ENCODE measurements at regions not wholly inside any gene's neighbourhood (a gene's known extent, or its start where the extent isn't known, plus 50 kb on each side); places are given as distances from the start of the nearest gene placed in this dataset.

DNA sequence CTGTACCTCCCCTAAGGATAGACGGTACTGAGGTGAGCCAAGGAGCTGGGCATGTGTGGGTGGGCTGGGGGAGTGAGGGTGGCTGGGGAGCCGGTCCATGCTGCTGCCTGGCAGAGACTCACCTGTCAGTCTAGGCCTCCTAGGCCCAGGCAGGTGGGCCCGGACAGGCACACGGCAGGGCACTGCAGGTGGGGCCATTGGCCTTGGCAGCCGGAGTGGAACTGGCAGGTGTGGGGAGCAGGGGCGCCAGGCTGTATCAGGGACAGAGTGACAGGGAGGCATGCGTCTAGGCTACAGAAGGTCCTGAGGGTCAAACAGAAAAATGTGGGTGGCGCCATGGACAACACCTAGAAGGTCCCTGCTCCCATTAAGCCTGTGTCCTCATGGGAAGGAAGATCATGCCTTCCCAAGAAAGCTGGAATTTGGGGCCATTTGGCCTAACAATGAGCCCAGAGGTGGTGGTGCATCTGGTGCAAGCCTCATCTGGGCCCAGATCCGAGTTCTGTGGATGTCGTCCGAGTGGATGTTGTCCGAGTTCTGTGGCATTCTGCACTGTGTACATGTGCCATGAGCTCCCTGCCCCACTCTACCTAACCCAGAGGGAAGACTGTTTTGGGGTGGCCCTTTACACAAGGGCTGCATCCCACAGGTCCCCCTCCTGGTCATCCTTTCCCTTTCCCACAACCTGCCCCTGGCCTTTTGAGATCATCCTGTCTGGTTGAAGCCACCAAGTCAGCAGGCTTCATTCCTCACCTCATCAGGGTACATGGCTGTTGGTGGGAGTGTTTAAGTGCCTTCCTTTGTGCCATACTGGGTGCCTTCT, 249.7 kb downstream of the GLI2 start:
- Histone ChIP-seq H3K36me3 (ENCODE audit: low read depth) (no peaks in the 10 kb centered on the region), H3K9me3 (ENCODE audit: severe bottlenecking) (no peaks in the 10 kb centered on the region), H3K4me1 (ENCODE audit: insufficient read depth, poor library complexity, severe bottlenecking) (no peaks in the 10 kb centered on the region), H3K4me3 (ENCODE audit: severe bottlenecking) (no peak overlapping the region), H3K27ac (ENCODE audit: poor library complexity, severe bottlenecking) (no peak overlapping the region), H3K27me3 (ENCODE audit: insufficient read depth, poor library complexity, severe bottlenecking) (no peaks in the 10 kb centered on the region)
- DNase-seq (ENCODE audit: low spot score) = no peak
- ATAC-seq (ENCODE audit: low read depth) = no peak
- TF ChIP-seq, protein P1, sequence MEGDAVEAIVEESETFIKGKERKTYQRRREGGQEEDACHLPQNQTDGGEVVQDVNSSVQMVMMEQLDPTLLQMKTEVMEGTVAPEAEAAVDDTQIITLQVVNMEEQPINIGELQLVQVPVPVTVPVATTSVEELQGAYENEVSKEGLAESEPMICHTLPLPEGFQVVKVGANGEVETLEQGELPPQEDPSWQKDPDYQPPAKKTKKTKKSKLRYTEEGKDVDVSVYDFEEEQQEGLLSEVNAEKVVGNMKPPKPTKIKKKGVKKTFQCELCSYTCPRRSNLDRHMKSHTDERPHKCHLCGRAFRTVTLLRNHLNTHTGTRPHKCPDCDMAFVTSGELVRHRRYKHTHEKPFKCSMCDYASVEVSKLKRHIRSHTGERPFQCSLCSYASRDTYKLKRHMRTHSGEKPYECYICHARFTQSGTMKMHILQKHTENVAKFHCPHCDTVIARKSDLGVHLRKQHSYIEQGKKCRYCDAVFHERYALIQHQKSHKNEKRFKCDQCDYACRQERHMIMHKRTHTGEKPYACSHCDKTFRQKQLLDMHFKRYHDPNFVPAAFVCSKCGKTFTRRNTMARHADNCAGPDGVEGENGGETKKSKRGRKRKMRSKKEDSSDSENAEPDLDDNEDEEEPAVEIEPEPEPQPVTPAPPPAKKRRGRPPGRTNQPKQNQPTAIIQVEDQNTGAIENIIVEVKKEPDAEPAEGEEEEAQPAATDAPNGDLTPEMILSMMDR (IDR thresholded peaks at IDR 0.05; ENCODE audit: poor library complexity, severe bottlenecking) = no peak

DNA sequence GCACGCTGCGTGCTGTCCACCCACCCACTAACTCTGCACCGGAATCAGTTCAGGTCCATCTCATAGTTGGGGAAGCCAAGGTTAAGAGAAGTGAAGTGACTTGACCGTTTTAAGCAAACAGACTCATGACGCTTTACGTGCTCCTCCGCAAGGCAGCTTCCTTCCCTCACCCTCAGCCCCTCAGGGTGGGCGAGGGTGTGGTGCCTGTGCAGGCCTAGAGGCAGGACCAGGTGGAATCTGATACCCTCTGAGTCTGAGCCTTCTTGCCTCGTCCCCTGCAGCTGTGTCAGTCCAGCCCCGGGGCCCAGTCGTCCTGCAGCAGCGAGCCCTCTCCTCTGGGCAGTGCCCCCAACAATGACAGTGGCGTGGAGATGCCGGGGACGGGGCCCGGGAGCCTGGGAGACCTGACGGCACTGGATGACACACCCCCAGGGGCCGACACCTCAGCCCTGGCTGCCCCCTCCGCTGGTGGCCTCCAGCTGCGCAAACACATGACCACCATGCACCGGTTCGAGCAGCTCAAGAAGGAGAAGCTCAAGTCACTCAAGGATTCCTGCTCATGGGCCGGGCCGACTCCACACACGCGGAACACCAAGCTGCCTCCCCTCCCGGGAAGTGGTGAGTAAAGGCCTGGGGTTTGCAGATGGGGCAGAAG, 250.5 kb downstream of the GLI2 start:
- DNase-seq (ENCODE audit: low spot score) (peak; percentile 58), ATAC-seq (ENCODE audit: low read depth) (no peak)
- H3K27me3 ChIP-seq (ENCODE audit: insufficient read depth, poor library complexity, severe bottlenecking) = no peaks in the 10 kb centered on the region
- no peaks in the 10 kb centered on the region for H3K36me3 ChIP-seq (ENCODE audit: low read depth)
- TF ChIP-seq, protein P1 (IDR thresholded peaks at IDR 0.05; ENCODE audit: poor library complexity, severe bottlenecking) = no peak
- H3K4me3 ChIP-seq (ENCODE audit: severe bottlenecking) = no peak overlapping the region
- H3K9me3 ChIP-seq (ENCODE audit: severe bottlenecking) = no peaks in the 10 kb centered on the region
- no peaks in the 10 kb centered on the region for H3K4me1 ChIP-seq (ENCODE audit: insufficient read depth, poor library complexity, severe bottlenecking)
- H3K27ac ChIP-seq (ENCODE audit: poor library complexity, severe bottlenecking) = no peak overlapping the region

DNA sequence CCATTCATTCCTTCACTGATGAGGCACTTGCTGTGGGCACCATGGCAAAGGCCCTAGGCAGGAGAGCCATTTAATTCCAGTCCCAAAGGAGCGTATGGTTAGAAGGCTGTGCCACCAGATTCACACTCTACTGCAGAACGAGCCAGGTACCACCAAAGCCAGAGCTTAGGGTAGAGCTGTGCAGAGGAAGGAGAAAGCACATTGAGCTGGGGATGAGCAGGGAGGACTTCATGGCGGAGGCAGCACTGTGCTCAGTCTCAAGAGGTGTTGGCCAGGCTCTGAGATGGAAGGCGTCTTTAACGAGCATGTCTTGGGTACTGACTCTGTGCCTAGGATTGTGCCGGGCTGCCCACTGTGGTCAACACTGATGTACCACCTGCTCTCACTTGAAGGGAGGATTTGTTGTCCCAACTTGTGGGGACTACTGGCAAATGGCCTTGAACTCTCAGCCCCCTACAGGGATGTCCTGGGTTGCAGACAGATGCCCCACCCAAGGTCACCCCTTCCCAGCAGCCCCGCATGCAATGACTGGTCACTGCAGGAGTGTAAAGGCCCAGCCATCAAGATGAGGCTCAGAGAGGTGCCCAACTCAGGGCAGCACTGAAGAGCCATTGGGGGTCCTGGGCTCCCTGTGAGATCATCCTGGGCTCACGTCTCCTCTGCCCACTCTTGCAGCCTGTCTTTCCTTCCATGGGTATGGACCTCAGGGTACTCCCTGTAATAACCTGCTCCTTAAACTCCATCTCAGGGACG, 251.4 kb downstream of the GLI2 start:
- Histone ChIP-seq H3K36me3 (ENCODE audit: low read depth) (no peaks in the 10 kb centered on the region), H3K27me3 (ENCODE audit: insufficient read depth, poor library complexity, severe bottlenecking) (no peaks in the 10 kb centered on the region), H3K9me3 (ENCODE audit: severe bottlenecking) (no peaks in the 10 kb centered on the region), H3K4me3 (ENCODE audit: severe bottlenecking) (no peak overlapping the region), H3K4me1 (ENCODE audit: insufficient read depth, poor library complexity, severe bottlenecking) (no peaks in the 10 kb centered on the region), H3K27ac (ENCODE audit: poor library complexity, severe bottlenecking) (no peak overlapping the region)
- DNase-seq (ENCODE audit: low spot score) (no peak), ATAC-seq (ENCODE audit: low read depth) (no peak)
- TF ChIP-seq, protein P1 (IDR thresholded peaks at IDR 0.05; ENCODE audit: poor library complexity, severe bottlenecking) = no peak

DNA sequence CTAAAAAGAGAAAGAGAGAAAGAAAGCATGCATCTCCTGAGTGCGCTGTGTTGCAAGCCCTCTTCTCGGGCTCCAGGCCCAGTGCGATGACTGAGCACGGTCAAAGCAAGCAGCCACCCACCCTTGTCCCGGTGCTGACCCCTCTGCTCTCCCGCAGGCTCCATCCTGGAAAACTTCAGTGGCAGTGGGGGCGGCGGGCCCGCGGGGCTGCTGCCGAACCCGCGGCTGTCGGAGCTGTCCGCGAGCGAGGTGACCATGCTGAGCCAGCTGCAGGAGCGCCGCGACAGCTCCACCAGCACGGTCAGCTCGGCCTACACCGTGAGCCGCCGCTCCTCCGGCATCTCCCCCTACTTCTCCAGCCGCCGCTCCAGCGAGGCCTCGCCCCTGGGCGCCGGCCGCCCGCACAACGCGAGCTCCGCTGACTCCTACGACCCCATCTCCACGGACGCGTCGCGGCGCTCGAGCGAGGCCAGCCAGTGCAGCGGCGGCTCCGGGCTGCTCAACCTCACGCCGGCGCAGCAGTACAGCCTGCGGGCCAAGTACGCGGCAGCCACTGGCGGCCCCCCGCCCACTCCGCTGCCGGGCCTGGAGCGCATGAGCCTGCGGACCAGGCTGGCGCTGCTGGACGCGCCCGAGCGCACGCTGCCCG, 252.5 kb downstream of the GLI2 start:
- DNase-seq (ENCODE audit: low spot score) (no peak), ATAC-seq (ENCODE audit: low read depth) (no peak)
- Histone ChIP-seq H3K27ac (ENCODE audit: poor library complexity, severe bottlenecking) (no peak overlapping the region), H3K4me3 (ENCODE audit: severe bottlenecking) (no peak overlapping the region), H3K4me1 (ENCODE audit: insufficient read depth, poor library complexity, severe bottlenecking) (no peaks in the 10 kb centered on the region), H3K27me3 (ENCODE audit: insufficient read depth, poor library complexity, severe bottlenecking) (no peaks in the 10 kb centered on the region), H3K36me3 (ENCODE audit: low read depth) (no peaks in the 10 kb centered on the region), H3K9me3 (ENCODE audit: severe bottlenecking) (no peaks in the 10 kb centered on the region)
- TF ChIP-seq, protein P1 (IDR thresholded peaks at IDR 0.05; ENCODE audit: poor library complexity, severe bottlenecking) = no peak

All from RWPE2 (cell line).